ENCODE measurements at regions not wholly inside any gene's neighbourhood (a gene's known extent, or its start where the extent isn't known, plus 50 kb on each side); places are given as distances from the start of the nearest gene placed in this dataset.
A peak's percentile ranks its signal among the peaks of the same experiment; 100 is the strongest.

DNA sequence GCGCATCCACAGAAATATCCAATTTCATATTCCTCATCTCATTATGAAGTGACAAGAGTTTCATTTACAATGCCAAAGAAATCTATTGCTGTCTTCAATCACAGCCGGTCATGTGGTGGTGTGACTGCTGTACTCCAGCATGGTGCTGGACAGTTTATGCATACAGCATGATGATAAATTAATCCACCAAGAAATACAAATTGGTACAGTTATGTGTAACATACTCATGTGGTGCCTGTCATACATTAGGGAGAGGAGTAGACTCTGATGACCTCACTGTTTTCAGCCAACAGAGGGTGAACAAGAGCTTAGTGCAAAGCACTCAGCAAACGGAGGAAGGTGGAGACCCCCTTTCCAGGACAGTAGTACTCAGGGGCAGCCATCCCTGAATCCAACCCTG is 178.4 kb upstream of the SYNDIG1 start:
- no peak for DNase-seq
- Histone ChIP-seq H3K27me3 (ENCODE audit: control insufficient read depth in 3 of 3, insufficient read depth in 3 of 3, low read length in 2 of 3) (no peaks in the 10 kb centered on the region), H3K4me3 (no peak overlapping the region), H3K36me3 (ENCODE audit: control insufficient read depth in 4 of 4, insufficient read depth in 4 of 4, low read length in 4 of 4) (no peaks in the 10 kb centered on the region), H3K9ac (ENCODE audit: insufficient read depth in 1 of 2, low read length in 2 of 2) (no peak overlapping the region), H3K27ac (ENCODE audit: low read depth in 1 of 2, low read length in 1 of 2) (no peak overlapping the region), H3K9me3 (ENCODE audit: control insufficient read depth in 4 of 4, insufficient read depth in 3 of 4, low read length in 3 of 4) (peaks cover 0 to 3% (median 0%) of the 10 kb centered on the region in 4 donors), H3K4me1 (ENCODE audit: control insufficient read depth in 5 of 5, insufficient read depth in 5 of 5, low read length in 5 of 5) (no peaks in the 10 kb centered on the region)
- TF ChIP-seq, protein P1, sequence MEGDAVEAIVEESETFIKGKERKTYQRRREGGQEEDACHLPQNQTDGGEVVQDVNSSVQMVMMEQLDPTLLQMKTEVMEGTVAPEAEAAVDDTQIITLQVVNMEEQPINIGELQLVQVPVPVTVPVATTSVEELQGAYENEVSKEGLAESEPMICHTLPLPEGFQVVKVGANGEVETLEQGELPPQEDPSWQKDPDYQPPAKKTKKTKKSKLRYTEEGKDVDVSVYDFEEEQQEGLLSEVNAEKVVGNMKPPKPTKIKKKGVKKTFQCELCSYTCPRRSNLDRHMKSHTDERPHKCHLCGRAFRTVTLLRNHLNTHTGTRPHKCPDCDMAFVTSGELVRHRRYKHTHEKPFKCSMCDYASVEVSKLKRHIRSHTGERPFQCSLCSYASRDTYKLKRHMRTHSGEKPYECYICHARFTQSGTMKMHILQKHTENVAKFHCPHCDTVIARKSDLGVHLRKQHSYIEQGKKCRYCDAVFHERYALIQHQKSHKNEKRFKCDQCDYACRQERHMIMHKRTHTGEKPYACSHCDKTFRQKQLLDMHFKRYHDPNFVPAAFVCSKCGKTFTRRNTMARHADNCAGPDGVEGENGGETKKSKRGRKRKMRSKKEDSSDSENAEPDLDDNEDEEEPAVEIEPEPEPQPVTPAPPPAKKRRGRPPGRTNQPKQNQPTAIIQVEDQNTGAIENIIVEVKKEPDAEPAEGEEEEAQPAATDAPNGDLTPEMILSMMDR (IDR thresholded peaks at IDR 0.05; ENCODE audit: control extremely low read depth, extremely low read depth), result no peak
- ATAC-seq (ENCODE audit: insufficient read depth, low FRiP score), result no peak
- WGBS, 2 donors, result 87 to 89% methylated on average over 3 of the region's 3 CpGs

DNA sequence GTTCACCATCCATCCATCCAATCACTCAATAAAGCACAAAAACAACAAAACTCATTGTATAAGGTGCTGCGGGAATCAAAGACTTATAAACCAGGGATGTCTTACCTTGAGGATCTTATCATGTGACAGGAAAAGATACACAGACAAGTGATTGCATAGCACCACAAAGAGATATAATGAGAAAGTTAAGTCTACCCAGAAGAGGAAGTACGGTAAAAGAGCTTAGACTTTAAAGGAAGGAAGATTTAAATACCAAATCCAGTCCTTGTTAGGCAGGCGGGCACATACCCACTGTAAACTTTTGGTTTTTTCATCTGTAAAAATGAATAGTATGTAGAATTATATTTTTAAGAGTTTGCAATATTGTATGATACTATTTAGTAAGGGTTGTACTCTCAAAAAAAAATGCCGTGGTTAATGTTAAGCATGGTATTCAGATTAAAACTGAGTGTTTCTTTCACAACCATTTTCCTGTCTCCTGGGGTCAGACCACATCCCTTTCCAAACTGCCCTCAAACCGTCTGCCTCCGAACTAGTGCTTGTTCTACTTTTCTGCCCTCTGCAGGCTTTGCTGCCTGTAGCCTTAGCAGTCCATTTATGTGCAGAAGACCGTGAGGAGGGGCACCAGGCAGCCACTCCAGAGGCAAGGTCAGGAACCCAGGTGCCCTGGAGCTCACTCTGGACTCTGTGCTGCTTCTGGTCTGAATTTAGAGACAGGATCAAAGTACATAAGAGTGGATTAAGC is 179.5 kb upstream of the SYNDIG1 start:
- WGBS, 2 donors, result 16 to 40% methylated on average over 7 of the region's 7 CpGs
- Histone ChIP-seq H3K4me1 (ENCODE audit: control insufficient read depth in 5 of 5, insufficient read depth in 5 of 5, low read length in 5 of 5) (no peaks in the 10 kb centered on the region), H3K9me3 (ENCODE audit: control insufficient read depth in 4 of 4, insufficient read depth in 3 of 4, low read length in 3 of 4) (peaks cover 0 to 3% (median 0%) of the 10 kb centered on the region in 4 donors), H3K4me3 (no peak overlapping the region), H3K27me3 (ENCODE audit: control insufficient read depth in 3 of 3, insufficient read depth in 3 of 3, low read length in 2 of 3) (no peaks in the 10 kb centered on the region), H3K36me3 (ENCODE audit: control insufficient read depth in 4 of 4, insufficient read depth in 4 of 4, low read length in 4 of 4) (no peaks in the 10 kb centered on the region), H3K9ac (ENCODE audit: insufficient read depth in 1 of 2, low read length in 2 of 2) (no peak overlapping the region), H3K27ac (ENCODE audit: low read depth in 1 of 2, low read length in 1 of 2) (no peak overlapping the region)
- DNase-seq (no peak), ATAC-seq (ENCODE audit: insufficient read depth, low FRiP score) (no peak)
- TF ChIP-seq, protein P1 (IDR thresholded peaks at IDR 0.05; ENCODE audit: control extremely low read depth, extremely low read depth), result no peak

DNA sequence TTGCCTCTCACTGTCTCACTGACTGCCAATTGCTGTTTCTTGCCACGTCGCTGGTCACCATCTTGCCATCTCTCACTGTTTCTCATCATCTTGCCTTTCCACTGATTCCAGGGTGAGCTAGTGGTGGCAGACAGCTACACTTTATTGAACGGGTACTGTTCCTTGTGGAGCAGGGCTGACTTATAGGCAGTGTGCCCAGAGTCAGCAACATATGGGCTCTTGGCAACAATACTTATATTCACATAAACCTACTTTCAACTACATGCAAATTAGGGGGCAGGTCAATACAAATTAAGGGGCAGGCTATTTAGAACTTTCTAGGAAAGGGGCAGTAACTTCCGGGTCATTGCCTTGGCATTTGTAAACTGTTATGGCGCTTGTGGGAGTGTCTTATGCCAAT is 186.2 kb upstream of the SYNDIG1 start:
- Histone ChIP-seq H3K4me3 (no peak overlapping the region), H3K9me3 (ENCODE audit: control insufficient read depth in 4 of 4, insufficient read depth in 3 of 4, low read length in 3 of 4) (peaks cover 0 to 2% (median 0%) of the 10 kb centered on the region in 4 donors), H3K4me1 (ENCODE audit: control insufficient read depth in 5 of 5, insufficient read depth in 5 of 5, low read length in 5 of 5) (no peaks in the 10 kb centered on the region), H3K27ac (ENCODE audit: low read depth in 1 of 2, low read length in 1 of 2) (no peak overlapping the region), H3K36me3 (ENCODE audit: control insufficient read depth in 4 of 4, insufficient read depth in 4 of 4, low read length in 4 of 4) (no peaks in the 10 kb centered on the region), H3K9ac (ENCODE audit: insufficient read depth in 1 of 2, low read length in 2 of 2) (no peak overlapping the region), H3K27me3 (ENCODE audit: control insufficient read depth in 3 of 3, insufficient read depth in 3 of 3, low read length in 2 of 3) (no peaks in the 10 kb centered on the region)
- DNase-seq (peak; percentile 30 to 56 (median 52)), ATAC-seq (ENCODE audit: insufficient read depth, low FRiP score) (no peak)
- WGBS, 2 donors, result 88% methylated on average over 5 of the region's 5 CpGs
- TF ChIP-seq, protein P1 (IDR thresholded peaks at IDR 0.05; ENCODE audit: control extremely low read depth, extremely low read depth), result no peak

DNA sequence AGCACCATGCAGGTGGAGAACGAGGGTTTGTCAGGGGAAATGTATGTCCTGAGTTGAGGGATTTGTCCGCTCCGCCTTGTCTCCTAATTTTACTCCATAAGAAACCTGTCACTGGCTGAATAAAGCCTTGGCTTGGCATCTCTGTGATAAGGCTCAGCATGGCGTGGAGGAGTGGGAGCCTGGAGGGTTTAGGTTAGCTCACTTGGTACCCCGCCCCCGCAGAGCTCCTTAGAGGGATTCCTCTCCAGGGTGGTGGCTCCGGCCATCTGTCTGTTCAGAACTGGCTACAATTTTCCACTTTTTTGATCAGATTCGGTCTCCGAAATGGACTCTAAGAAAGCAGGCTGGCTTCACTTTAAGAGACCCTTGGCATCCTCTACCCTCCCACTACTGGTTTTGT is 192.2 kb upstream of the SYNDIG1 start:
- no peaks in the 10 kb centered on the region for H3K4me1 ChIP-seq (ENCODE audit: control insufficient read depth in 5 of 5, insufficient read depth in 5 of 5, low read length in 5 of 5)
- no peak overlapping the region for H3K9ac ChIP-seq (ENCODE audit: insufficient read depth in 1 of 2, low read length in 2 of 2)
- peaks cover 0 to 7% (median 0%) of the 10 kb centered on the region in 3 donors for H3K27me3 ChIP-seq (ENCODE audit: control insufficient read depth in 3 of 3, insufficient read depth in 3 of 3, low read length in 2 of 3)
- no peak for ATAC-seq (ENCODE audit: insufficient read depth, low FRiP score)
- H3K4me3 ChIP-seq, result no peak overlapping the region
- DNase-seq, result no peak
- no peaks in the 10 kb centered on the region for H3K36me3 ChIP-seq (ENCODE audit: control insufficient read depth in 4 of 4, insufficient read depth in 4 of 4, low read length in 4 of 4)
- no peak overlapping the region for H3K27ac ChIP-seq (ENCODE audit: low read depth in 1 of 2, low read length in 1 of 2)
- 79 to 93% methylated on average over 9 of the region's 9 CpGs for WGBS, 2 donors
- TF ChIP-seq, protein P1 (IDR thresholded peaks at IDR 0.05; ENCODE audit: control extremely low read depth, extremely low read depth), result no peak
- H3K9me3 ChIP-seq (ENCODE audit: control insufficient read depth in 4 of 4, insufficient read depth in 3 of 4, low read length in 3 of 4), result no peaks in the 10 kb centered on the region
